ENCODE measurements at regions not wholly inside any gene's neighbourhood (a gene's known extent, or its start where the extent isn't known, plus 50 kb on each side); places are given as distances from the start of the nearest gene placed in this dataset.

DNA sequence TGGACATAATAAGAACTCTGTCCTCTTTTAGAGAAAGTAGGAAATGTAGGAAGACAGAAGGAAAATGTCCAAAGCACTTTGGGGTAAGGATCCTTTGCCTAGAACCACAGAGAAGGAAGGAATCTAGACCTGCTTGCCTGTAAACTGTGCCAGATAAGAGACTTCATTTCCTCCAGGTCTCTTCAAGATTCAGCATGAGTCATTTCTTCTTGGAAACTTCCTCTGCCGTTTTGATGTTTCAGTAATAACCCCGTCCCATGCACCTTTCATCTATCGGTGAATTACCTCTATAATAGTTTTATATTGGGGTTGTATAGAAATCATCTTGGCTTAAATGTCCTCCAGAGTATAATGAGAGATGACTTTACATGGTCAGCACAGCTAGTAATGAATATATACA lies 63.2 kb upstream of the LRATD1 start:
- no peak for TF ChIP-seq CTCF (conservative IDR thresholded peaks at IDR 0.05)
- no peak for TF ChIP-seq ZFX (IDR thresholded peaks at IDR 0.05)

Data from C4-2B (cell line).